Ecto neural progenitor cell (in vitro differentiated cells): ENCODE measurements at regions not wholly inside any gene's neighbourhood (a gene's known extent, or its start where the extent isn't known, plus 50 kb on each side); places are given as distances from the start of the nearest gene placed in this dataset.
"Not testable (repeated sequence)": the region's sequence is repeated elsewhere in the genome, so short reads cannot be mapped to it uniquely, and the experiment has no call there.

ENCODE experiments used
- DNase-seq: peaks from one replicate; pipeline ENCODE4 v3.0.0-alpha.2; 2018; ENCODE audit warnings: low spot score

GRCh38 chr6:56904068-56904467 is 50.8 kb upstream of the BEND6 start:
- no peak for DNase-seq

DNA sequence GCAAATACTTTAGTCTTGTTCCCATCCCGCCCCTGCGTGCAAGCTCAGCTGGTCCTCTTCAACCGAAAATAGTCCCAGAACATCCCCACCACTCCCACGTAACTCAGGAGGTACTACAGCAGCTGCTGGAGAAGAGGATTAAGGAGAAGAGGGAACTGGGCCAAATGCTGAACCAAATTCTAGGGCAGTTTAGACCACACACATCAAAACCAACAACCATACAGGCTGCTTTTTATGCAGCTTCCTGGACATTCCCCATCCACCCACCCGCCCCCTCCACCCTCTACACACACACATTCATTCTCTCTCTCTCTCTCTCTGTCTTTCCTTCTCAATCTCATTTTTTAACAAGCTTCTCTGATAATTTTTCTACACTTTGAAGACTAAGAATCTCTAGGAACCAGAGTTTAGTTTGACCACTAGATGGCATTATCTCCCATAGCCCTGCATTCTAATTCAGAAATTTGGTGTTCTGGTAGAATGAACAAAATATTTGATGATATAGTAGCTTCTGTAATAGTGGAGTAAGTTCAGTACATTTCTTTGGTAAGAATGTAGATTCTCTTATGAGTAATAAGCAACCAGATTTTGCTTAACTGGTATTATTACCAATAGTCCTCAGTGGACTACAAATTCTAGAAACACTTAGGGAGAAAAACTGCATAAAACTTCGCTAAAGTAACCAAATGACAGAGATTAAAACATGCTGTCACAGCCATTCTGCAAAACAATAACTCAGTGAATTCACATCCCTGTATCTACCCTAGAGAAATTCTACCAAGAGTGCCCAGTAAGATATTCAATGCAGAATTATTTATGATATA is 52.1 kb upstream of the BEND6 start:
- DNase-seq: no peak

DNA sequence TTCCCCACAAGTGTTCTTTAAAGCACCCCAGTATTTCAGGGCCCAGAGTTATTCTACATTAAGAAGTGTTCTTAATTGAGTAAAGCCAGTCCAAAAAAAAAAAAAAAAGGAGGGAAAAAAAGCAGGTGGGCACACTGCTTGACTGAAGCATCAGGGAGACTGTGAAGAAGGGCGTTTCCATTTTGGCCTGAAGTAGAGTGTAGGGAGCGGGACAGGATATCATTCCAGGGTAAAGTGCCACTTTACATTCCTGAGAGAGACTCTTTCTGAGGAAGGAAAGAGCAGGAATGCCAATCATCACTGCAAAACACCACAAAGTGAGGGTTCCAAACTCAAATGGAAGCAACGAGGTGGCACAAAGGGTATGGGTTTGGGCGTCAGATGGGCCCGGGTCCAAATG is 54.1 kb upstream of the BEND6 start:
- no peak for DNase-seq

GRCh38 chr6:56899753-56900152 is 55.2 kb upstream of the BEND6 start:
- no peak for DNase-seq

DNA sequence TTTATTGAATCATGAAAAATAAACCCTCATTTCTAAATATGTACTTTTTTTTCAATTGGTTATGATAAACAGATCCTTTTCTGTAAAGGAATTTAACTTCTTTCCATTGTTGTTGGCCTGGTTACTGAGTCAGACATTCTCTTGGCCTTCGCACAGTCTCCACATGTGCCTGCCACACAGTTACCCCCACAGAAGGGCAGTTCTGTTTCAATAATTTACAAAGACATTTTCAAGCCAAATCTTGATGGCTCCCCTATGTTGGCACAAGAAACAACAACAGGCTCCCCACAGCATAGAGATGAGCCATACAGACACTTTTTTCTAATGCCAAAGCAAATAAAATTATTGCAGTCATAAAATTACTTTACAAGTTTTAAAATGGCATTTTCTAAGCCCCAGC is 55.6 kb upstream of the BEND6 start:
- no peak for DNase-seq

DNA sequence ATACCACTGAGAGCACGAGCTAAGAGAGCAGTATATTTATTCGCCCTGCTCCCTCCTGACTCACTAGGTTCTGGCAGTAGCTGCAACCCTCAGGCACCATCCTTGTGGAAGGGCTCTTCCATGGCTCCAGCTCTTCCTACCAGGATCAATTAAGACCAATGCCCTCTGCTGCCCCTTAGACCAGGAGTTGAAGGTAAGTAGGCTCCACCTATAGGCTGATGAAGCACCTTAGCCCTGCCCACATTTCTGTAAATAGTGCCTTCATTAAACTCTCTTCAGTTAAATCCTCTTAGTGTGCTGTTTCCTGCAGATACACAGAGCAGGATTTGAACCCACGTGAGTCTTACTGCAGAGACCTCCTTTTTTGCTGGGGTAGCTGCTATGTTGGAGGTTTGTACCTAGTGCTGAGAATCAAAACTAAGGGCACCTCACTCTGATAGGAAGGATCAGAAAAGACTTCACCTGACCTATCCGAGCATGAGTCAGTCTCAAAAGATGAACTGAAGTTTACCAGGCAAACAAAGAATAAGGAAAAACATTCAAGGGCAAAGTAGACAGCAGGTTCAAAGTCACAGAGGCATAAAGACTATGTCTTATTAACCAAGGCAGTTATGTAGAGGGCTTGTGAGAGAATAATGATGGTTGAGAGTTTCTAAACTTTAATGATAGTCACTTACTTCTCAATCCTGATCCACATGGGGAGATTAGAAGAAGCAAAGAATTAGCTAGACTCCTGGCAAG is 56.9 kb upstream of the BEND6 start:
- no peak for DNase-seq

GRCh38 chr6:56891754-56892153 is 63.2 kb upstream of the BEND6 start:
- no peak for DNase-seq

GRCh38 chr6:56890683-56891429 is 64.1 kb upstream of the BEND6 start:
- DNase-seq: no peak

GRCh38 chr6:56890066-56890465 is 64.8 kb upstream of the BEND6 start:
- DNase-seq: no peak

GRCh38 chr6:56889492-56889891 is 65.4 kb upstream of the BEND6 start:
- no peak for DNase-seq

- DNase-seq: no peak
Observed at GRCh38 chr6:56888687-56889086, 66.2 kb upstream of the BEND6 start.

- DNase-seq: no peak
Observed at GRCh38 chr6:56887086-56887485, 67.8 kb upstream of the BEND6 start.

DNA sequence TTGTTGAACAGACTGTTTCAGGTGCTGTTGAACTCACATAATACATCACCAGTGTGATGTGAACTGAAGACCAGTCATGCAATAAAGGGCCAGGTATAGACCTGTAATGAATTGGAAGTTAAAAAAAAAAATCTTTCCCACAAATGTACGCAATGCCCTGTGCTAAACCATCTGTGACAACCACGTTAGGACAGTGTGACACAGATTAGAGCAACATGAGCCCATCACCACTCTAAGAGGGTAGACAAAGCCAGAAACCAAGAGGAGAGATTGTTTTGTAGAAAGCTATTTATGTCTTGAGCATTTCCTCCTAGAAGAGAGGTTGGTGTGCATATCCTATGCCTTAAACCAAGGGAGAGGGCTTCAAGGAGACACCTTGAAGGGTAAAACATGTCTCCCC is 77.0 kb upstream of the BEND6 start:
- no peak for DNase-seq

GRCh38 chr6:56875961-56876360 is 78.9 kb upstream of the BEND6 start:
- DNase-seq: no peak

GRCh38 chr6:56875523-56875922 is 79.4 kb upstream of the BEND6 start:
- DNase-seq: no peak

GRCh38 chr6:56874328-56874727 is 80.6 kb upstream of the BEND6 start:
- no peak for DNase-seq

- DNase-seq: not testable (repeated sequence)
Observed at GRCh38 chr6:56870053-56870452, 84.9 kb upstream of the BEND6 start.

DNA sequence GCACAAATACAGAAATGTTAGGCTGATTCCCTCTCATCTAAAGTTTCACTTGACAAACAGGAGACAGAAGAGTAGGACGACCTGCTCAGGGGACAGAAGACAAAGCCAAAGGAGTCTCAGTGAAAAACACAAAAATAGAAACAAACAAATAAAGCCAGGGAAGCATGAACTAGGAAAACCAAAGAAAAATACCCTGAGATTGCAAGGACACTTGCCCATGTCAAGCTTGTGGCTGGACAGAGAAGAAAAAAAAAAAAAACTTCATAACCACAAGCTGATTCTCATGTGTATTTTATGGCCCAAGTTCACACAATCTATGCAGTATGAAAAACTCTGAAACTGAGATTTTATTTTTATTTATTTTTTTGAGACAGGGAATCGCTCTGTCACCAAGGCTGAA is 85.6 kb upstream of the BEND6 start:
- DNase-seq: no peak

GRCh38 chr6:56868687-56869086 is 86.2 kb upstream of the BEND6 start:
- DNase-seq: no peak

GRCh38 chr6:56866917-56867522 is 87.9 kb upstream of the BEND6 start:
- no peak for DNase-seq

DNA sequence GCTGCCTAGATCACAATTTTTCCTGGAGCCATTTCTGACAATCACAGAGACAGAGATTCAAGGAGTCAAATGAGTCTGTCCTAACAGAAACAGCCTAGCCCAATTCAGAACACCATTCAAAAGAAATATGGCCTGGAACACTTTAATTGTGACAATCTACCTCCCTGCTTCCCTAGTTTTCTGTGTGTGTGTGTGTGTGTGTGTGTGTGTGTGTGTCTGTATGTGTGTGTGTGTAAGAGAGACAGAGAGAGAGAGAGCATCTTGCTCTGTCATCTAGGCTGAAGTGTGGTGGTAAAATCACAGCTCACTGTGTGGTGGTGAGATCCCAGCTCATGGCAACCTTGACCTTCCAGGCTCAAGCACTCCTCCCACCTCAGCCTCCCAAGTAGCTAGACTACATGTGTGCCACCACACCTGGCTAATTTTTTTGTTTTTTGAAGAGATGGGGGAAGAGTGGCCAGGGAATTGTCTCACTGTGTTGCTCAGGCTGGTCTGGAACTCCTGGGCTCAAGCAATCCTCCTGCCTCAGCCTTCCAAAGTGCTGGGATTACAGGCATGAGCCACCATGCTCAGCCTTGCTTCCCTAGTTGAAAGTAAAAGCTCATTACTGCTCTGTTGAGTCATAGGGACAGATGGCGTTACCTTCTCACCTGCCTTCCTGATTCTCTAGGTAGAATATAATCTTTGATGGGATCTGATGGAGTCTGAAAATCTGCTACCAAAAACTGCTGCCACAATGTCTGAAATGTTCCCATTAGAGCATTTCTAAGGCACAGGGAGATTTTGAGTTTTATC is 89.6 kb upstream of the BEND6 start:
- DNase-seq: no peak

GRCh38 chr6:56864171-56864616 is 90.7 kb upstream of the BEND6 start:
- DNase-seq: no peak
